ENCODE measurements at regions not wholly inside any gene's neighbourhood (a gene's known extent, or its start where the extent isn't known, plus 50 kb on each side); places are given as distances from the start of the nearest gene placed in this dataset.

GRCh38 chr22:27556371-27556770 lies 245.2 kb downstream of the MN1 start:
- peaks cover 4% of the 10 kb centered on the region for H3K27me3 Mint-ChIP-seq
- WGBS (ENCODE audit: insufficient coverage) = 93% methylated on average over 10 of the region's 12 CpGs
- CTCF ChIA-PET = no interaction called here

DNA sequence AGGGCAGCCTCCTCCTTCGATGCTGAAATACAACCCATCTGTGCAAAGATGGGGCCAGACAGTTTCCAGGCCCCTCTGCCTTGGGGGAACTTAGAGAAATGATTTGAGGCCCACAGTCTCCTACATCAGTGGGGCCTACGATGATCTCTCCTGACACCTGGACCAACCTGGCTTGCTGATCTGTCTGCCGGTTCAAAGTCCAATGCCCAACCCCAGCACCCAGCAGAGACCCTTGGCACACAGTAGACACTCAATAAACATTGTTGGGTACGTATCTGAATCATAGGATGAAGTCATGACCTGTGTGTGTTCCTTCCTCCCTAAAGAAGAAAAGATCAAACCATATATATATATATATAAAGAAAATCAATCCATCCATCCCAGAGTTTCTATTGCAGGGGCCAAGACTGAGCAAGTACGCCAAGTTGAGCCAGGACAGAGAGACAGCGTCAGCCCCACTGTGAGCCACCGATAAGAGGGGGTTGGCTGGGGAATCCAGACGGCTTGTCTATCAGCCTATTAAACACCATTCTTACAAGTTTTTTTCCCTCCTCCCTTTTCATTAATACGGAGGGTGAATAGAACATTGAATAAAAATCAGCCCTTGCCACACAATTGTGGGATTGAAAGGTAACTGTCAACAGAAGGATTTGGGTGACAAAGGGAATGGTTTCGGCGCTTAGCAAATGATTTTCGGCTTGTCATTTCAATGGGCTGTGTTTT lies 244.1 kb downstream of the MN1 start:
- no peak overlapping the region for H3K27ac ChIP-seq (ENCODE audit: low read length in 2 of 2)
- CTCF ChIA-PET = no interaction called here
- H3K4me1 Mint-ChIP-seq = no peaks in the 10 kb centered on the region
- no peak overlapping the region for H3K27ac Mint-ChIP-seq
- ATAC-seq (ENCODE audit: low read depth) = no peak
- no peaks in the 10 kb centered on the region for H3K9me3 ChIP-seq (ENCODE audit: control extremely low read depth in 1 of 3, control insufficient read depth in 2 of 3, insufficient read depth in 1 of 3, low read length in 2 of 3)
- intact Hi-C loops (cut with micrococcal nuclease) = no loop called here
- no peaks in the 10 kb centered on the region for H4K20me1 ChIP-seq (ENCODE audit: control insufficient read depth, insufficient read depth, low read length, poor library complexity, severe bottlenecking)
- H3K4me3 Mint-ChIP-seq = no peak overlapping the region
- no peaks in the 10 kb centered on the region for H3K79me2 ChIP-seq (ENCODE audit: control insufficient read depth, insufficient read depth, low read length)
- 87% methylated on average over 3 of the region's 12 CpGs for WGBS (ENCODE audit: insufficient coverage)
- H3K9me3 Mint-ChIP-seq (ENCODE audit: insufficient read depth) = peaks cover 3% of the 10 kb centered on the region
- peaks cover 4% of the 10 kb centered on the region for H3K27me3 Mint-ChIP-seq
- no peak for DNase-seq
- no peak overlapping the region for H2AFZ ChIP-seq (ENCODE audit: insufficient read depth, low read depth, low read length, poor library complexity, severe bottlenecking)
- H3K4me2 ChIP-seq (replicated peaks; ENCODE audit: low read depth, low read length, poor library complexity, severe bottlenecking) = no peak overlapping the region
- no peaks in the 10 kb centered on the region for H3K36me3 ChIP-seq (replicated peaks in 1 of 2; ENCODE audit: control extremely low read depth in 1 of 2, control insufficient read depth in 1 of 2, extremely low read depth in 1 of 2, insufficient read depth in 2 of 2, low read length in 1 of 2)
- TF ChIP-seq EZH2 (IDR thresholded peaks at IDR 0.05; ENCODE audit: borderline replicate concordance, insufficient read depth, low read depth, low read length, poor library complexity, severe bottlenecking) = no peak
- TF ChIP-seq, protein P1, sequence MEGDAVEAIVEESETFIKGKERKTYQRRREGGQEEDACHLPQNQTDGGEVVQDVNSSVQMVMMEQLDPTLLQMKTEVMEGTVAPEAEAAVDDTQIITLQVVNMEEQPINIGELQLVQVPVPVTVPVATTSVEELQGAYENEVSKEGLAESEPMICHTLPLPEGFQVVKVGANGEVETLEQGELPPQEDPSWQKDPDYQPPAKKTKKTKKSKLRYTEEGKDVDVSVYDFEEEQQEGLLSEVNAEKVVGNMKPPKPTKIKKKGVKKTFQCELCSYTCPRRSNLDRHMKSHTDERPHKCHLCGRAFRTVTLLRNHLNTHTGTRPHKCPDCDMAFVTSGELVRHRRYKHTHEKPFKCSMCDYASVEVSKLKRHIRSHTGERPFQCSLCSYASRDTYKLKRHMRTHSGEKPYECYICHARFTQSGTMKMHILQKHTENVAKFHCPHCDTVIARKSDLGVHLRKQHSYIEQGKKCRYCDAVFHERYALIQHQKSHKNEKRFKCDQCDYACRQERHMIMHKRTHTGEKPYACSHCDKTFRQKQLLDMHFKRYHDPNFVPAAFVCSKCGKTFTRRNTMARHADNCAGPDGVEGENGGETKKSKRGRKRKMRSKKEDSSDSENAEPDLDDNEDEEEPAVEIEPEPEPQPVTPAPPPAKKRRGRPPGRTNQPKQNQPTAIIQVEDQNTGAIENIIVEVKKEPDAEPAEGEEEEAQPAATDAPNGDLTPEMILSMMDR (IDR thresholded peaks at IDR 0.05) = no peak
- H3K27me3 ChIP-seq (replicated peaks in 1 of 4; ENCODE audit: control extremely low read depth in 1 of 4, control insufficient read depth in 3 of 4, insufficient read depth in 4 of 4, low read length in 3 of 4) = no peaks in the 10 kb centered on the region
- H3K4me3 ChIP-seq (ENCODE audit: control extremely low read depth in 1 of 5, extremely low read depth in 1 of 5, insufficient read depth in 1 of 5, low read depth in 2 of 5, low read length in 4 of 5) = no peak overlapping the region
- no peaks in the 10 kb centered on the region for H3K4me1 ChIP-seq (ENCODE audit: control insufficient read depth in 2 of 2, insufficient read depth in 2 of 2, low read length in 2 of 2)
- POLR2A ChIA-PET = no interaction called here
- H3K9ac ChIP-seq (ENCODE audit: low read length) = no peak overlapping the region

More at GRCh38 chr22:27556371-27556770, 245.2 kb downstream of the MN1 start:
- no peaks in the 10 kb centered on the region for H3K4me1 Mint-ChIP-seq
- intact Hi-C loops (cut with micrococcal nuclease) = no loop called here
- TF ChIP-seq, protein P1 (IDR thresholded peaks at IDR 0.05) = no peak
- TF ChIP-seq EZH2 (IDR thresholded peaks at IDR 0.05; ENCODE audit: borderline replicate concordance, insufficient read depth, low read depth, low read length, poor library complexity, severe bottlenecking) = no peak
- Histone ChIP-seq H2AFZ (ENCODE audit: insufficient read depth, low read depth, low read length, poor library complexity, severe bottlenecking) (no peak overlapping the region), H3K27me3 (replicated peaks in 1 of 4; ENCODE audit: control extremely low read depth in 1 of 4, control insufficient read depth in 3 of 4, insufficient read depth in 4 of 4, low read length in 3 of 4) (no peaks in the 10 kb centered on the region), H3K36me3 (replicated peaks in 1 of 2; ENCODE audit: control extremely low read depth in 1 of 2, control insufficient read depth in 1 of 2, extremely low read depth in 1 of 2, insufficient read depth in 2 of 2, low read length in 1 of 2) (no peaks in the 10 kb centered on the region), H3K4me2 (replicated peaks; ENCODE audit: low read depth, low read length, poor library complexity, severe bottlenecking) (no peak overlapping the region), H4K20me1 (ENCODE audit: control insufficient read depth, insufficient read depth, low read length, poor library complexity, severe bottlenecking) (no peaks in the 10 kb centered on the region), H3K27ac (ENCODE audit: low read length in 2 of 2) (no peak overlapping the region), H3K9me3 (ENCODE audit: control extremely low read depth in 1 of 3, control insufficient read depth in 2 of 3, insufficient read depth in 1 of 3, low read length in 2 of 3) (no peaks in the 10 kb centered on the region), H3K79me2 (ENCODE audit: control insufficient read depth, insufficient read depth, low read length) (no peaks in the 10 kb centered on the region), H3K4me3 (ENCODE audit: control extremely low read depth in 1 of 5, extremely low read depth in 1 of 5, insufficient read depth in 1 of 5, low read depth in 2 of 5, low read length in 4 of 5) (no peak overlapping the region), H3K9ac (ENCODE audit: low read length) (no peak overlapping the region), H3K4me1 (ENCODE audit: control insufficient read depth in 2 of 2, insufficient read depth in 2 of 2, low read length in 2 of 2) (no peaks in the 10 kb centered on the region)
- DNase-seq (no peak), ATAC-seq (ENCODE audit: low read depth) (no peak)
- POLR2A ChIA-PET = no interaction called here
- H3K9me3 Mint-ChIP-seq (ENCODE audit: insufficient read depth) = peaks cover 4% of the 10 kb centered on the region
- no peak overlapping the region for H3K27ac Mint-ChIP-seq
- no peak overlapping the region for H3K4me3 Mint-ChIP-seq
